ENCODE measurements at regions not wholly inside any gene's neighbourhood (a gene's known extent, or its start where the extent isn't known, plus 50 kb on each side); places are given as distances from the start of the nearest gene placed in this dataset.

GRCh38 chr14:31944256-31945073 is 132.6 kb upstream of the ARHGAP5 start:
- no peaks in the 10 kb centered on the region for H3K36me3 Mint-ChIP-seq
- no peaks in the 10 kb centered on the region for H3K27me3 Mint-ChIP-seq
- H3K4me1 Mint-ChIP-seq (ENCODE audit: low read depth) = peaks cover 41% of the 10 kb centered on the region
- ChIA-PET POLR2A (no interaction called here), CTCF (interaction anchor here (1.1 to 1.6 kb wide), 2 partner anchors 18 to 129 kb away, joined by 3 to 13 read pairs; no protein-coding TSS in a partner anchor)
- DNase-seq = peak; percentile 25
- no peak overlapping the region for H3K4me3 Mint-ChIP-seq
- intact Hi-C loops (cut with micrococcal nuclease) = loop anchor here (1.0 kb wide), 1 partner anchor 7 kb away; no protein-coding TSS in a partner anchor
- H3K9me3 Mint-ChIP-seq = no peaks in the 10 kb centered on the region
- H3K27ac Mint-ChIP-seq = peak overlapping the region; percentile 59

DNA sequence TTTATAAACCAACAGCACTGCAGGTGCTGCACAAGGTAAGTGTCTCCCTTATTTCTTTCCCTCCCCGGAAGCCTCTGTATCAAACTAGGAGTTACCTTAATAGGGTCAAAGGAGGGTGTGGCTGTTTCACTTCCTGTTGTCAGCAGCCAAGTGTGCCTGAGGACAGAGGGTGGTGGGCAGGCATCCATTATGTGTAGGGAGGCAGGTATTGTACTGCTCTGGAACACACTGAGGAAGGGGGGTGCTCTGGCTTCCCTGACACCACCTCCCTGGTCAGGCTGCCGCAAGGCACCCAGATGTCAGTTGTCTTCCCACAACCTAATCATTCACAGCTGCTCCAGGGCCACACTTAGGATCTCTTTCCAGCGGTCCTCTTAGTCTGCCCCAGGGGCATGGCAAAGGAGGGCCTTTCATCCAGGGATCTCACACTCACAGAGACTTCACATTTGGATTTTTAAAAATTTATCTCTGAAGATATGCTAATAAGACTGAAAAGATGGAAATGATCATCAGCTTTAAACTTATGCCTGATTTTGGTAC is 132.0 kb upstream of the ARHGAP5 start:
- no peaks in the 10 kb centered on the region for H3K36me3 Mint-ChIP-seq
- H3K27ac Mint-ChIP-seq = peak overlapping the region; percentile 59
- peak; percentile 48 for DNase-seq
- ChIA-PET CTCF (interaction anchor here (0.9 to 1.1 kb wide), 2 partner anchors 15 to 129 kb away, joined by 3 read pairs; no protein-coding TSS in a partner anchor), POLR2A (no interaction called here)
- H3K4me1 Mint-ChIP-seq (ENCODE audit: low read depth) = peaks cover 44% of the 10 kb centered on the region
- intact Hi-C loops (cut with micrococcal nuclease) = loop anchor here (1.0 kb wide), 1 partner anchor 8 kb away; no protein-coding TSS in a partner anchor
- no peak overlapping the region for H3K4me3 Mint-ChIP-seq
- no peaks in the 10 kb centered on the region for H3K27me3 Mint-ChIP-seq
- H3K9me3 Mint-ChIP-seq = no peaks in the 10 kb centered on the region

DNA sequence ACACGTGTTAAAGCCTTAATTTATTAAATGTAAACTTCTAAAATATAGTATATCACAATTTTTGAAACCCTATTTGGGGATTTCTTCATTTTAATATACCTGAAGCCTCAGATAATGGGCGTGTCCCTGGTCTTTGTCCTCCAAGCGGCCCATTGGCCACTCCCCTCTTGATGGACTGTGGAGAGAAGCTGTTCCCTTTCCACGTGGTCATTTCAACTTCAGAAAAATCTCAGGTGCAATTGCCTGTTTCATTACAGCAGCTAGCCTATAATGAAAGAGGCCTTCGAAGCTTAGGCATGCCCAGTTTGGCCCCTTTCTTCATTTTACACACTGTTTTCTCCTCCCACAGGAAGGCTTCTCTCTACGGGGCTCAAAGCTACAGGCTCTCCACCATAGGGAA is 131.4 kb upstream of the ARHGAP5 start:
- intact Hi-C loops (cut with micrococcal nuclease) = loop anchor here (1.0 kb wide), 1 partner anchor 8 kb away; no protein-coding TSS in a partner anchor

DNA sequence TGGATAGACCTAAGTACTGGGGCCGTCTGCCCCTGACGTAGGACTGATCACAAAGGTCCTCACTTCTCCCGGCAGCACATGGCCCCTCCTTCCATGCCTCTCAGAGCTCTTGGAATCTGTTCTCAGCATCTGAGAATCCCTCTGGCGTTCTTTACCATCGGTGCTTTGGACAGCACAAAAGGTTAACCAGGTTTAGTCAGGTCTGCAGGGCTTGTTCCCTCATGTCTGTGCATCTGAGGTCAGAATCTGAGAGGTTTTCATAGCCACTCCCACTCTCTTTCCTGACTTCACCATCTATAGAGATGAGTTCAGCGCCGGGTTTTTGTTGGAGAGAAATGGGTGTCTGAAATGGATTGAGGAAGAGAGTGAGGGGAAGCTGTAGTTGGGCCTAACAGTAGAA is 130.0 kb upstream of the ARHGAP5 start:
- no peaks in the 10 kb centered on the region for H3K27me3 Mint-ChIP-seq
- DNase-seq = no peak
- intact Hi-C loops (cut with micrococcal nuclease) = no loop called here
- peaks cover 45% of the 10 kb centered on the region for H3K4me1 Mint-ChIP-seq (ENCODE audit: low read depth)
- ChIA-PET CTCF (interaction anchor here (1.2 kb wide), 1 partner anchor 10 kb away, joined by 3 read pairs; no protein-coding TSS in a partner anchor), POLR2A (no interaction called here)
- no peaks in the 10 kb centered on the region for H3K9me3 Mint-ChIP-seq
- no peaks in the 10 kb centered on the region for H3K36me3 Mint-ChIP-seq
- no peak overlapping the region for H3K4me3 Mint-ChIP-seq
- no peak overlapping the region for H3K27ac Mint-ChIP-seq

More for the DNA sequence above, 131.4 kb upstream of the ARHGAP5 start:
- no peak for DNase-seq
- Mint-ChIP-seq H3K9me3 (no peaks in the 10 kb centered on the region), H3K4me3 (no peak overlapping the region), H3K27ac (no peak overlapping the region), H3K36me3 (no peaks in the 10 kb centered on the region), H3K4me1 (ENCODE audit: low read depth) (peaks cover 45% of the 10 kb centered on the region), H3K27me3 (no peaks in the 10 kb centered on the region)
- POLR2A ChIA-PET = no interaction called here
- CTCF ChIA-PET = interaction anchor here (0.9 to 1.1 kb wide), 2 partner anchors 15 to 128 kb away, joined by 3 read pairs; no protein-coding TSS in a partner anchor

DNA sequence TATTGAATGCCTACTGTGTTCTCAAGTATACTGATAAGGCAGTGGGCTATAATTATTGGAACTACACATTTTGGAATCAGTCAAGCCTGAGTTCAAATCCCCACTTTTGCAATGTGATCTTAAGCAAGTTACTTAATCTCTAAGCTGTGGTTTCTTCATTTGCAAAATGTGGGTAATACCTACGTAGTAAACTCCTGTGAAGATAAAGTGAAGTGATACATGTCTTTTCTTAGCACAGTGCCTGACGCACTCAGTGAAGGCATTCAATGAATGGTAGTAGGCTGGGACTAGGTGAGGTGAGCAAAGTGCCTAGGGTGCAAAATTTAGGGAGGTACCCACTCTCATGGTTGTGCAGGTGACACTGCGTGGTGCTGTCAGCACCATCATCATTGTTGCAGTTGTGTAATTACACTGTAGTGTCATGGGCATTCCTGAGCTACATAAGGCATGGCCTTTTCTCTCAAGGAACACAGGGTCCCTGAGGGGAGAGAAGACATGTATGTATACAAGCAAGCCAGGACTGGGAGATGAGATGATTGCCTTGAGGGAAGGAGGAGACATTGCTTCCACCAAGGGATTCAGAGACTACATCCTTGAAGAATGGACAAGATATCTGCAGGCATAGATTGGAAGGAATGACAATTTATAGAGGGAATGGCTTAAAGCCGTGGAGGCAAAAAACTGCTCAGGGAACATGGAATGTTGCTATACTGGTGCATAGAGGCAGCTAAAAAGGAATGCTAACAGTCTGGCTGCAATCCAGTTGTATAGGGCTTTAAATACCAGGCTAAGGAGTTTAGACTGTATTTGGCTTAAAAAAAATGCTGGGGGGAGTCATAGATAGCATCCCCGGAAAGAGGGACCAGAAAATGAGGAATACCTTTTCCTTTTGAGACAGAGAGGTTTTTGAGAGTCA is 129.2 kb upstream of the ARHGAP5 start:
- Mint-ChIP-seq H3K27me3 (no peaks in the 10 kb centered on the region), H3K27ac (no peak overlapping the region), H3K36me3 (no peaks in the 10 kb centered on the region), H3K4me3 (no peak overlapping the region), H3K4me1 (ENCODE audit: low read depth) (peaks cover 45% of the 10 kb centered on the region), H3K9me3 (no peaks in the 10 kb centered on the region)
- CTCF ChIA-PET = interaction anchor here (1.2 kb wide), 1 partner anchor 10 kb away, joined by 3 read pairs; no protein-coding TSS in a partner anchor
- intact Hi-C loops (cut with micrococcal nuclease) = no loop called here
- POLR2A ChIA-PET = no interaction called here
- DNase-seq = no peak

- CTCF ChIA-PET = interaction anchor here (1.7 kb wide), 1 partner anchor 8 kb away, joined by 5 read pairs; no protein-coding TSS in a partner anchor
- H3K36me3 Mint-ChIP-seq = no peaks in the 10 kb centered on the region
- POLR2A ChIA-PET = no interaction called here
- no peak overlapping the region for H3K27ac Mint-ChIP-seq
- no peak for DNase-seq
- intact Hi-C loops (cut with micrococcal nuclease) = no loop called here
- H3K4me3 Mint-ChIP-seq = no peak overlapping the region
- peaks cover 37% of the 10 kb centered on the region for H3K4me1 Mint-ChIP-seq (ENCODE audit: low read depth)
- H3K27me3 Mint-ChIP-seq = no peaks in the 10 kb centered on the region
- no peaks in the 10 kb centered on the region for H3K9me3 Mint-ChIP-seq
Measured at GRCh38 chr14:31949709-31950108, 127.4 kb upstream of the ARHGAP5 start.

GRCh38 chr14:31950331-31950730 is 126.8 kb upstream of the ARHGAP5 start:
- no peaks in the 10 kb centered on the region for H3K9me3 Mint-ChIP-seq
- no peak overlapping the region for H3K27ac Mint-ChIP-seq
- ChIA-PET CTCF (interaction anchor here (1.7 kb wide), 1 partner anchor 9 kb away, joined by 5 read pairs; no protein-coding TSS in a partner anchor), POLR2A (no interaction called here)
- no peaks in the 10 kb centered on the region for H3K27me3 Mint-ChIP-seq
- H3K4me3 Mint-ChIP-seq = no peak overlapping the region
- intact Hi-C loops (cut with micrococcal nuclease) = no loop called here
- H3K4me1 Mint-ChIP-seq (ENCODE audit: low read depth) = peaks cover 35% of the 10 kb centered on the region
- DNase-seq = no peak
- H3K36me3 Mint-ChIP-seq = no peaks in the 10 kb centered on the region

DNA sequence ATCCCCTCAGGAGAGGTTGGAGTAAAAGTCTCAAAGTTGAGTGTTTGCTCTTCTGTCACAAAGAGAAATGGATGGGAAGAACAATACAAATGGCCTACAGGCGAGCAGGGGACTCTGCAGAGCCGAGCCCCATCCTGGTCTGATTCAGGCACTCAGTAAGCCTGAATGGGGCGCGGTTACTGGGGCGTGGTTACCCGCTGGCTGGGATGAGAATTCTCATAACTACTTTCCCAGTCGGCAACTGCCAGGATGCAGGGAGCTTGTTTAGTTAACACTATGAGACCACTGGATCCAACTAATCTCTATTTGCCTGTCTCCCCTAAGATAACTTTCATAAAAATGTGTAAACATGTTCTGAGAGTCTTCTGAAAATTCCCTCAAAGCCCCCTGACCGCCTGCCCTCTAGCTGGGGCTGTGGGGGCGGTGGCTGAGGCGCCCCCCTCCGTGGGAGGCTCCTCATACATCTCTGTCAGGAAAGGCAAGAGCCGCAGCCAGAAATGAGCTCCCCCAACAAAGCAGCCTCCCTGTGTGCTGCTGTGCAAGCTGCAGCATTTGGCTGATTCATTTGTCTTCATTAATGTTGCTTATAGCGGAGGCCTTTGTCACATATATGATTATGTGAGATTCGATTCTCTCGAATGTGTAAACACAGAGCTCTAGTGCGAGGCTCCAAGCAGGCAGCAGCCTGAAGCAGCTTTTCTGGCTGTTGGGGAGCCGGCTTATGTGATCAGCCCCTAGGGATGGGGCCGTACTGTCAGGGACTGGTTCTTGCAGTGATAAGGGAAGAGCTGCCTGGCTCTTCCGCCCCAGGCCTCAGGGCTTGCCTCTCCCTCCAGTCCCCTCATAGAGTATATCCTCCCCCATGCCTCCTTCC is 126.1 kb upstream of the ARHGAP5 start:
- Mint-ChIP-seq H3K27me3 (no peaks in the 10 kb centered on the region), H3K36me3 (no peaks in the 10 kb centered on the region), H3K4me3 (no peak overlapping the region), H3K27ac (no peak overlapping the region), H3K4me1 (ENCODE audit: low read depth) (peaks cover 40% of the 10 kb centered on the region), H3K9me3 (no peaks in the 10 kb centered on the region)
- ChIA-PET POLR2A (no interaction called here), CTCF (interaction anchor here (1.7 kb wide), 1 partner anchor 10 kb away, joined by 5 read pairs; no protein-coding TSS in a partner anchor)
- intact Hi-C loops (cut with micrococcal nuclease) = no loop called here
- no peak for DNase-seq

GRCh38 chr14:31951638-31951964 is 125.5 kb upstream of the ARHGAP5 start:
- ChIA-PET POLR2A (no interaction called here), CTCF (no interaction called here)
- no peak for DNase-seq
- Mint-ChIP-seq H3K9me3 (no peaks in the 10 kb centered on the region), H3K4me3 (no peak overlapping the region), H3K4me1 (ENCODE audit: low read depth) (peaks cover 35% of the 10 kb centered on the region), H3K36me3 (no peaks in the 10 kb centered on the region), H3K27ac (no peak overlapping the region), H3K27me3 (no peaks in the 10 kb centered on the region)
- intact Hi-C loops (cut with micrococcal nuclease) = no loop called here

DNA sequence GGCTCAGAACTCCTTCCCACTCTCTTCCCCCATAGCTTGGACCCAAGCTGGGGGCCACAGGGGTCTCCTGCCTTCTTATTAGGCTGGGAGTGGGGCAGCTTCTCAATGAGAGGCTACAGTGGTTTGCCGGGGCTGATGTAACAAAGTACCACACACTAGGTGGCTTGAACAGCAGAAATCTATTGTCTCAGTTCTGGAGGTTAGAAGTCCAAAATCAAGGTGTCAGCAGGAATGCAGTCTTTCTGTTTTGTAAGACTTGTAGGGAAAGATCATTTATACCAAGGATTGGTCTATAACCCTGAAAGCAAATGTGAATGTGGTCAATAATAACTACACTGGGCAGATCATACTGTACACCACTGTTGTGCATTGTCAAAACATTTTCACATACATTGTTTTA is 124.5 kb upstream of the ARHGAP5 start:
- peaks cover 25% of the 10 kb centered on the region for H3K4me1 Mint-ChIP-seq (ENCODE audit: low read depth)
- ChIA-PET POLR2A (no interaction called here), CTCF (no interaction called here)
- H3K4me3 Mint-ChIP-seq = no peak overlapping the region
- H3K9me3 Mint-ChIP-seq = no peaks in the 10 kb centered on the region
- no peaks in the 10 kb centered on the region for H3K27me3 Mint-ChIP-seq
- no peak overlapping the region for H3K27ac Mint-ChIP-seq
- H3K36me3 Mint-ChIP-seq = no peaks in the 10 kb centered on the region
- intact Hi-C loops (cut with micrococcal nuclease) = no loop called here
- no peak for DNase-seq

DNA sequence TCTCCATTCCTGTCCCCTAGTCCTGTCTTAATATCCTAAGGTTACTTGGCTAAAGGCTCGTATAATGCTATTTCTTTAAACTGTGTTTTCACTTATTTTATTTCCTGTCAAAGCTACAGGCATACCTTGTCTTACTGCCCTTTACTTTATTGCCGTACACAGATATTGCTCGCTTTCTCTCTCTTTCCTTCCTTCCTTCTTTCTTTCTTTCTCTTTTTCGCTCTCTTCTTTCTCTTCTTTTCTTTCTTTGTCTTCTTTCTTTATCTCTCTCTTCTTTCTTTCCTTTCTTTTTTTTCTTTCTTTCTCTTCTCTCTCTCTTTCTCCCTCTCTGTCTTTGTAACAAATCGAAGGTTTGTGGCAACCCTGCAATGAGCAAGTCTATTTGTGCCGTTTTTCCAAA is 123.9 kb upstream of the ARHGAP5 start:
- ChIA-PET POLR2A (no interaction called here), CTCF (no interaction called here)
- Mint-ChIP-seq H3K27ac (no peak overlapping the region), H3K4me3 (no peak overlapping the region), H3K9me3 (no peaks in the 10 kb centered on the region), H3K4me1 (ENCODE audit: low read depth) (peaks cover 19% of the 10 kb centered on the region), H3K36me3 (no peaks in the 10 kb centered on the region), H3K27me3 (no peaks in the 10 kb centered on the region)
- no peak for DNase-seq
- intact Hi-C loops (cut with micrococcal nuclease) = no loop called here

Measured in activated CD4-positive, alpha-beta memory T cell treated with anti-CD3 and anti-CD28 coated beads for 36 hours (primary cell).